HG03565 (cell line): ENCODE measurements at regions not wholly inside any gene's neighbourhood (a gene's known extent, or its start where the extent isn't known, plus 50 kb on each side); places are given as distances from the start of the nearest gene placed in this dataset.

Experiments
- ATAC-seq: cut with Tn5 transposase; IDR thresholded peaks from one replicate; pipeline ENCODE4 v1.9.1; 2021; ENCODE audit warnings: mild to moderate bottlenecking, moderate library complexity; ENCODE audit not compliant: unreplicated experiment

- no peak for ATAC-seq
Measured at GRCh38 chr3:71893702-71894479, 108.9 kb upstream of the PROK2 start.

DNA sequence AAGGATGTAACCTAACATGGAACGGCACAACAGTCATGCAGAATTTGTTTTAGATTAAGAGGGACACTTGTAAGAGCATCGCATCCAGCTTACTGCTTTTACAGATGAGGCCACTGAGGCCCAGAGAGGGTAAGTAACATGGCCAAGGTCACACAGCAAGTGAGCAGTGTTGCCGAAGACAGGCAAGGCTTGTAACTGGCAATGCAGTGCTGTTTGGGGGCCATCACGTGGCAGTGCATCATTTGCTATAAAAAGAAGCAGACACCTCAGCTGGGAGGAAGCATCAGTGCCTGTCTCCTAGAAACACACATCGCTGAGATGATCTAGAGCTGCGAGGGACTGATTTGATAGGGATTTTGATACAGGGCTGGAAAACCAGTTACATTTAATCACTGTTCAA is 108.2 kb upstream of the PROK2 start:
- no peak for ATAC-seq

DNA sequence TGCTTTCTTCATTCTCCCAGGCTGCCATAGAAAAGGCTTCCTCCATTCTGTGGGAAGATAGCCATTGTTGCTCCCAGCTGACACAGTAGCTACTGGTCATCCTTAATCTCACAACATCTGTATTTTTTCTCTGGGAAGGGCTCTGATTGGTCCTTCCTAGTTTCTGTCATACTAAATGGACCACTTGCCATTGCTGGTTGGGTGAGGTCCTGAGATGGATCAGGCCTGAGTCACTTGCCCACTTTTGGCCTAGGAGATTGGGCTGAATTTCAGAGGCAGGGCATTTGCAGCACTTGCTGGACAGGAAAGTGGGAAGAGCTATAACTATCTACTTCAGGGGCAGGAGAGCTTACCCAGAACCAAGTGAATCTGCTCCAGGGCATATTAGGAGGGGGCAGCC is 106.5 kb upstream of the PROK2 start:
- no peak for ATAC-seq

DNA sequence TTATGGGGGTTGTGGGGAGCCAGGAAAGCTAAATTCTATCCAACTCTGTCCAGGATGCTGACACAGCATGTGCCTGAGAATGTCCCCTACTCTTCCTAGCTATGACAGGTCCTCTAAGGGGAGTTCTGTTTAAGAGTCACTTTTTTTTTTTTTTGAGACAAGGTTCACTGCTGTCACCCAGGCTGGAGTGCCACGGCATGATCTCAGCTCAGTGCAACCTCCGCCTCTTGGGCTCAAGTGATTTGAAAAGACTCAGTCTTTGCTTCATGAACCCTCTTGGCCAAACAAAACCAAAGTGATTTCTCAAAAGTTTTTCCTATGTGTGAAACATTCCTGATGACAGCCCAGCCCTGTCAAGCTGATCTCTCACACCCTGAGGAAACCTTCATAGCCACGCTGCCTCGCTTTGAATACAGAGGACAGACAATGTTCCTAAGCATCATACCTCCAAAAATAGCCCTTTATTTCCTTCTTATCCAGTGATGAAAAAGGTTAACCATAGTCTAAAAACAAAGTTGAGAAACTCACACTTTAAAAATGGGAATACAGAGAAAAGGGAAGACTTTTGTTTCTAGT is 105.5 kb upstream of the PROK2 start:
- no peak for ATAC-seq

- no peak for ATAC-seq
Measured at GRCh38 chr3:71887256-71887655, 102.3 kb upstream of the PROK2 start.

- ATAC-seq, result no peak
Measured at GRCh38 chr3:71885006-71885405, 100.1 kb upstream of the PROK2 start.

- no peak for ATAC-seq
Measured at GRCh38 chr3:71881732-71882131, 96.8 kb upstream of the PROK2 start.

DNA sequence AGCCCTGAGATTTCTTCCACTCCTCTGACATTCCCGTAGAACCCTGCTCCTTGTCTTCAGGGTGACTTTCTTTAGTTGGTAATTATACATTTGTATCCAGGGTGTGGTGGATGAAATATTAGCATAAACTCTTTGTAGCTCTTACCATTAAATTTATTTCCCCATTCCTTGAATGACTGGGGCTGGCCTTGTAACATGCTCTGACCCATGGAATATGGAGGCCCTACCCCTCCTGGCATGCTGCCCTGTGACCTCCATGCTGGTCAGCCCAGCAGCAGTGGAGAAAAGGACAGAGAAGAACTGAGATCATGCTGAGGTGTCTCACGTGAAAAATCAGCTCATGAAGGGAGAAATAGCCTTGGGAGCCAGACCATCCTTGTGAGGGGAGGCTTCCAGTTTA is 96.1 kb upstream of the PROK2 start:
- no peak for ATAC-seq

DNA sequence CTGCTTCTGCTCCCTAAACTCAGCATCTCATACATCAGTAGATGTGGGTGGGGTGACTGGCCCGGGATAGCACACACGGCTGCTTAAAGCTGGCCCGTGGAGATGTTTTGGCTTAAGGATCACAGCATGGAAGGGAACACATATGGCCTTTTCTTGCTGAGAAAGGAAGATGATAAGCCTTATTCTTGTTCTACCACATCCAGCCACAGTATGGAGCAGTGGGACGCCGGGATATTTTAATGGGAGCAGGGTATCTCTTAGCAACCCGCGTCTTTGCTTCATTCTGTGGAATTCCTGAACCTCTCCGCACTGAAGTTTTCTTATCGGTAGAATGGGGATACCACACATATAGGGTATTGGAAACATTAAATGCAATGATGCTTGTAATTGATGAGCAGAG is 94.1 kb upstream of the PROK2 start:
- no peak for ATAC-seq

DNA sequence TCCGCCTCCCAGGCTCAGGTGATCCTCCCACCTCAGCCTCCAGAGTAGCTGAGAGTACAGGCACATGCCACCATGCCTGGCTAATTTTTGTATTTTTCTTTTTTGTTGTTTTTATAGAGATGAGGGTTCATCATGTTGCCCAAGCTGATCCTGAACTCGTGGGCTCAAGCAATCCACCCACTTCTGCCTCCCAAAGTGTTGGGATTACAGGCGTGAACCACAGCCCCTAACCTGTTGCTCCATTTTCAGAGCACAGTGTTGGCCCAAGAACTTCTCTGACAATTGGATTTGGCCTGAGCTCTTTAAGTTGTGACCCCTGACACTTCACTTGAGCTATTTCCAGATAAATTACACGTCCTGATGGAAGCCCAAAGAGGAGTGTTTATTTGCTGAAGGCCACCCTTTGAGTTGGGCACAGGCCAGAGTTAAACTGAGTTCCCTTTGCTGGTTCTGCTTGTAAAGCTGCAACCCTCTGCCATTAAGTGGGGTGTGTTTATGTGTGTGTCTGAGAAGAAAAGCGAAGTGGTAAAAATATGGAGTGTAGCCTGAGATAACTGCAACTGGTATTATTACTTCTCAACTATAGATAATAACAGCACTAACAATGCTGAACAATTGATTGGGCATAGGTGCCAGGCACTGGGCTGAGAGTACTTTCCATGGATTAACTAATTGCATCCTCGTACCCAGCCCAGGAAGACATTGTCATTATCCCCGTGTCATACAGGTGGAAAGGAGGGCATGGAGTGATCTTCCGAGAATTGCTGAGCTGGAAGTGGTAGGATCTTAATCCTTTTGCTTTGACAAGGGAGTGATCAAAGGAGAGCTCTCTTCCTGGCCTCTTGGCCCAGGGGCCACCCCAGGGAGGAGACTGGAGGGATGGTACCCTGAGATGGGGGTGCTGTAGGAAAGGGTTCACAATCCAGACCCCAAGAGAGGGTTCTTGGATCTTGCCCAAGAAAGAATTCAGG is 91.5 kb upstream of the PROK2 start:
- no peak for ATAC-seq

DNA sequence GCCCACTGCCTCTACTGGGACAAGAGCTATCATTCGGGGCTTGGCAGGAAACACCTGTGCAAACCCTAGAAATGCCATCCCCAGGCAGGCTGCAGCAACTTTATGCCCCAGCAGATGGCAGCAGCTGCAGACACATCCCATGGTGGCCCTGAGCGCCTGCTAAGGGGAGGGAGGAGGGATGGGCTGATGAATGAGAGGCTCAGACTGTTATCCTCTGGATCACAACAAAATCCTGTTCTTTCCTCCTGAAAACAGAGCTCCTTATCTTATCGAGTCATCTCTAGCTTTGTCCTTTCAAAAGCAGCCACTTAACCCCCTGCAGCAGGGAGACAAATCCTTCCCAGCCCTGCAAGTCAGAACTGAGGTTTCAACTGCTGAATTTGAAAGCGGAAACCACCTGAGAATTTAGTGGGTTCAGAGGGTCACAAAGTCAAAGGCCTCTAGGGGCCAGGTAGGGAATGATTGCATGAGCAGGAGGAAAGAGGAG is 90.6 kb upstream of the PROK2 start:
- peak; percentile 82 for ATAC-seq

DNA sequence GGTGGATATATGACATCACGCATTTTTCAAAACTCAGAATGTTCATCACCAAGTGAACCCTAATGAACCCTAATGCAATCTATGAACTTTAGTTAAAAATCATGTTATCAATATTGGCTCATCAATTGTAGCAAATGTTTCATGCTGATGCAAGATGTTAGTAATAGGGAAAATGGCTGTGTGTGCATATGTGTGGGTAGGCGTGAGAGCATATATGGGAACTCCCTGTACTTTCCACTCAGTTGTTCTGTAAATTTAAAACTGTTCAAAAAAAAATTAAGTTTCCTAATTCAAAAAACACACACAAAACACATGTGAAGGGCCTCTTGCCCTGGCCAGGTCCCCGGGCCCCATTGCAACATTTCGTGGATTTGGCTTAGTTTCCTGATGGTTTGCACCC is 89.7 kb upstream of the PROK2 start:
- no peak for ATAC-seq

DNA sequence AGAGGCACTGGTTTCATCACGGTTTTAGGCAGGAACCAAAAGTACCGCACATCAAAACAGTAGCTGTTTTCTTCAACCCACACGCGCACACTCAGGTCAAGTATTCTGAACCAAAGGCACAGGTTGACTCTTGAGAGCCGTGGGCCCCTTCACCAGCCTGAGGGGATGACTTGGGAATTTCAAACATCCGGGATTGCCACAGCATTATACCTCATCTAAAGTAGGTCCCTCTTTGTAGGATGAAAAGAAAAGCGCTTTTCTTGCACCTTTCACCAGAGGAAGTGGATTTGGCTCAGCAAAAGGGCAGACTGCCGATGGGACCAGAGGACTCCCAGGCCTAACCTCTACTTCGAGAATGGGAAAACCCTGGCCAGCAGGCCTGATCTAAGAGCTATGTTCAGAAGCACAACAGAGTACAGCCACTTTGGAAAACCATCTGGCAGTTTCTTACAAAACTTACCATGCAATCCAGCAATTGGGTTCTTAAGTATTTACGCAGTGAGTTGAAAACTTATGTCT is 88.2 kb upstream of the PROK2 start:
- ATAC-seq, result no peak

GRCh38 chr3:71872256-71872655 is 87.3 kb upstream of the PROK2 start:
- no peak for ATAC-seq

- no peak for ATAC-seq
Measured at GRCh38 chr3:71870966-71871512, 86.1 kb upstream of the PROK2 start.

DNA sequence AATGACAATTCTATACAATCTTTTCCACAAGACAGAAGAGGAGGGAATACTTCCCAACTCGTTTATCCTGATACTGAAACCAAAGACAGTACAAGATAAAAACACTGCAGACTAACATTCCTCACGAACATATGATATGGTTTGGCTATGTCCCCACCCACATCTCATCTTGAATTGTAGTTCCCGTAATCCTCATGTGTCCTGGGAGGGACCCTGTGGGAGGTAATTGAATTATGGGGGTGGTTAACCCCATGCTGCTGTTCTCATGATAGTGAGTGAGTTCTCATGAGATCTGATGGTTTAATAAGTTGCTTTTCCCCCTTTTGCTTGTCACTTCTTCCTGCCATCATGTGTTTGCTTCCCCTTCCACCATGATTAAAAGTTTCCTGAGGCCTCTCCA is 83.9 kb upstream of the PROK2 start:
- ATAC-seq, result no peak

- no peak for ATAC-seq
Measured at GRCh38 chr3:71865727-71866126, 80.8 kb upstream of the PROK2 start.

- ATAC-seq, result no peak
Measured at GRCh38 chr3:71863563-71864190, 78.7 kb upstream of the PROK2 start.

DNA sequence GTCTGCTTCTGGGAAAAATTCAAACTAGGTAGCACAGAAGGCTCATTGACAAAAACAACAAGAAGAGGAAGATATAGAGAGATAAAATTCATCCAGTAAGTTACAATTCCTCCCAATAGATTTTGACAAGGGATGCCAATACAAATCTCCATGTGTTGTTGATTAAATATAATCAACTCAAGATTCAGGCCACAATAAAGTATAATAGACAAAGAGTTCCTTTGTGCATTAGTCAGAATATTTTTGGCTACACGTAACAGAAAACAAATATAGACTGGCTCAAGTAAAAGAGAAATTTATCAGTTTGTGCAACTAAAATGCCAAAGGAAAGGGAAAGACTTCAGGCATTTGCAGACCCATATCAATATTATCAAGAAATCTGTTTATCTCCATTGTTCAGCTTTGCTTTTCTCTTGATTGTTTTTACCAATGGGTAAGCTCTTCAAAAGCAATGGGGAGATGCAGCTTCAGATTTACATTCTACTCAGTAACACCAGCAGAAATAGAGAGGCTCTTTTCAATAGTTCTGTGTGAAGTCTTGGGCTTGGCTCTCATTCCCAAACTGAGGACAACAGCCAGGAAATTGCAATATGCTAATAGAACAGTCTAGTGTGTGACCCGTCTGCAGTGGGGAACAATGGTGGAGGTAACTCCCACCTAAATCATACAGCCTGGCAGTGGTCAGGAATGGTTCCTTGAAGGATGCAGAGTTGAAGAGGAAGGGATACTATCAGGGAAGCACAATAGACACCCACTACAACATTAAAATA is 77.6 kb upstream of the PROK2 start:
- no peak for ATAC-seq

GRCh38 chr3:71859123-71859519 is 74.2 kb upstream of the PROK2 start:
- no peak for ATAC-seq
